ENCODE measurements at regions not wholly inside any gene's neighbourhood (a gene's known extent, or its start where the extent isn't known, plus 50 kb on each side); places are given as distances from the start of the nearest gene placed in this dataset.

DNA sequence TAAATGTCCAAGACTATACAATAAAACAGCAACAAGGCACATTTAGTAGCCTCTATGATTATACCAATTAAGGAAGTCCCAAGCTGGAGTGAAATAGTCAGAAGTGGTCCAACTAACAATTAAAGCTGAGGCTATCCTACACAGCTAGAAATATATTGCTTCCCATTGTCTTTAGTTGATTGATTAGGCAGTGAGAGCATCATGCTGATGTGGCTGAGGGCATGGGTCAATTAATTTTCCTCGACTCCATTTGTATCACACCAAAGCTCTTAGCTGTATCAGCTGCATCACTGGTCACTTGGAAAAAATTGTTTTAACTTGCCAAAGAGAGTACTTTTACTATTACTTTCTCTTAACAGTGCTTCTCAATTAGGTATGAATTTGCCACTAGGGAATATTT lies 328.7 kb upstream of the NT5E start:
- TF ChIP-seq, protein P1, sequence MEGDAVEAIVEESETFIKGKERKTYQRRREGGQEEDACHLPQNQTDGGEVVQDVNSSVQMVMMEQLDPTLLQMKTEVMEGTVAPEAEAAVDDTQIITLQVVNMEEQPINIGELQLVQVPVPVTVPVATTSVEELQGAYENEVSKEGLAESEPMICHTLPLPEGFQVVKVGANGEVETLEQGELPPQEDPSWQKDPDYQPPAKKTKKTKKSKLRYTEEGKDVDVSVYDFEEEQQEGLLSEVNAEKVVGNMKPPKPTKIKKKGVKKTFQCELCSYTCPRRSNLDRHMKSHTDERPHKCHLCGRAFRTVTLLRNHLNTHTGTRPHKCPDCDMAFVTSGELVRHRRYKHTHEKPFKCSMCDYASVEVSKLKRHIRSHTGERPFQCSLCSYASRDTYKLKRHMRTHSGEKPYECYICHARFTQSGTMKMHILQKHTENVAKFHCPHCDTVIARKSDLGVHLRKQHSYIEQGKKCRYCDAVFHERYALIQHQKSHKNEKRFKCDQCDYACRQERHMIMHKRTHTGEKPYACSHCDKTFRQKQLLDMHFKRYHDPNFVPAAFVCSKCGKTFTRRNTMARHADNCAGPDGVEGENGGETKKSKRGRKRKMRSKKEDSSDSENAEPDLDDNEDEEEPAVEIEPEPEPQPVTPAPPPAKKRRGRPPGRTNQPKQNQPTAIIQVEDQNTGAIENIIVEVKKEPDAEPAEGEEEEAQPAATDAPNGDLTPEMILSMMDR (IDR thresholded peaks at IDR 0.05; ENCODE audit: insufficient read depth, low read length, poor library complexity, severe bottlenecking), result no peak
- no peak for TF ChIP-seq EZH2phosphoT487 (conservative IDR thresholded peaks at IDR 0.05; ENCODE audit: low read length)
